ENCODE measurements at regions not wholly inside any gene's neighbourhood (a gene's known extent, or its start where the extent isn't known, plus 50 kb on each side); places are given as distances from the start of the nearest gene placed in this dataset.
"Not testable (repeated sequence)": the region's sequence is repeated elsewhere in the genome, so short reads cannot be mapped to it uniquely, and the experiment has no call there.

DNA sequence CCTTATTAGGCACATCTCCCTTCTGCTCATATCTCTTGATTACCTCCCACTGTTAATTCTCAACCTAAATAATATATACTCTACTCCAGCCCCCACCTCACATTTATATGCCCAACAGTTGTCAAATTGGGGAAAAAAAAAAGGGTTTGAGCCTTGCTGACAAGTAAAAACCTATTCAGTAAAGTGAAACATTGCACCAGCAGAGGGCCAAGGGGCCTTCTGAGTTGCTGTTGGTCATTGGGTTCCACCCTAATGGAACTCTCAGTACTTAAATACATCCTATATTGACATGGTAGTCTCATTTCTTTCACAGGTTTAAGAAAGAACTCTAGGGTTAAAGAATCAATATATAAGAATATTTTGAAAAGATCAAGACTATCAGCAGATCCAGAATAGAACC, 362.2 kb downstream of the SMARCA1 start:
- DNase-seq (ENCODE audit: low read depth), result no peak

DNA sequence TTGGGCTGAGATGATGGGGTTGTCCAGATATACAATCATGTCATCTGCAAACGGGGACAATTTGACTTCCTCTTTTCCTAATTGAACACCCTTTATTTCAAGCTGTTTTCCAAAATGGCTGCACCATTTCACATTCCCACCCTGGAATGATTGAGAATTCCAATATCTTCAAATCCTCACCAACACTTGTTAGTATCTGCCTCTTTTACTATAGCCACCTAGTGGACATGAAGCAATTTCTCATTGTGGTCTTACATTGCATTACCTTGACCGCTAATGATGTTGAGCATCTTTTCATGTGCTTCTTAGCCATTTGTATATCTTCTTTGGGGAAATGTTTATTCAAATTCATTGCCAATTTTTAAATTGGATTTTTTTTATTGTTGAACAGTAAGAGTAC, 364.8 kb downstream of the SMARCA1 start:
- no peak for DNase-seq (ENCODE audit: low read depth)

DNA sequence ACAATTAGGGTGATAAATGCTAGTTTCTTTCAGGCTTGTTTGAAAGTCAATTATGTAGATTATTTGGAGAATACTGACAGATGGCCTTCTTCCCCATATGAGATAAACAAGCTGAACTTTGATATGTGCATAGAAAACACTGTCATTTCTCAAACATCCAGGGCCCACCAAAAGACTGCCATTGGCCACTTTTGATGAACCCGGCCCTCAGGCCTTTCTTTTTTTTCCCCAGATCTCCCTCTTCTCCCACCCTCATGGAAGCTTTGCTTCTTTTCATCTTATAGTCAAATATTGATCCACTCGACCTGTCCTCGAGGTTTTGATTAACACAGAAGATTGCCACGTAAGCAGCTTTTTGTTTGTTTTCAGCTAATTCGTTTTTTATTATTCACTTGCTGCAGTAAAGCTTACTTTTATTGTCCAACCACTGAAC, 377.4 kb downstream of the SMARCA1 start:
- no peak for DNase-seq (ENCODE audit: low read depth)

DNA sequence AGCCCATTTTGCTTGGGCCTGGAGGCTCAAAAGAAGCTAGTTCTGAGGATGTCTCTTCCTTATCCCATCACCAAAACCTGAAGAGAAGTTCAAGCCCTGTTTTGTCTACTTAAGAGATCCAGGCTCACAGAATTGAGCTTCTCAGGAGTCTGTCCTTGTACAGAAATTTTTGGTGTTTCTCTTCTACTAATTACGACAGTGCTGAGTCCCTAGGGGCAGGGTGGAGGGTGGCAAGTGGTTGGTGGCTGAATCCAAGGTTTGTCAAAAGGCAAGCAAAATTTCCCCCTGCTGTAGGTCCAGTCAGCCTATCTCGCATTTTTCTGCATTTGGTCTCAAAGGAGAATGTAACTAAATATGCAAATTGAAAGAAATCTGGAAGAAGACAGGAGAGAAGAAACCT, 377.9 kb downstream of the SMARCA1 start:
- DNase-seq (ENCODE audit: low read depth), result no peak

DNA sequence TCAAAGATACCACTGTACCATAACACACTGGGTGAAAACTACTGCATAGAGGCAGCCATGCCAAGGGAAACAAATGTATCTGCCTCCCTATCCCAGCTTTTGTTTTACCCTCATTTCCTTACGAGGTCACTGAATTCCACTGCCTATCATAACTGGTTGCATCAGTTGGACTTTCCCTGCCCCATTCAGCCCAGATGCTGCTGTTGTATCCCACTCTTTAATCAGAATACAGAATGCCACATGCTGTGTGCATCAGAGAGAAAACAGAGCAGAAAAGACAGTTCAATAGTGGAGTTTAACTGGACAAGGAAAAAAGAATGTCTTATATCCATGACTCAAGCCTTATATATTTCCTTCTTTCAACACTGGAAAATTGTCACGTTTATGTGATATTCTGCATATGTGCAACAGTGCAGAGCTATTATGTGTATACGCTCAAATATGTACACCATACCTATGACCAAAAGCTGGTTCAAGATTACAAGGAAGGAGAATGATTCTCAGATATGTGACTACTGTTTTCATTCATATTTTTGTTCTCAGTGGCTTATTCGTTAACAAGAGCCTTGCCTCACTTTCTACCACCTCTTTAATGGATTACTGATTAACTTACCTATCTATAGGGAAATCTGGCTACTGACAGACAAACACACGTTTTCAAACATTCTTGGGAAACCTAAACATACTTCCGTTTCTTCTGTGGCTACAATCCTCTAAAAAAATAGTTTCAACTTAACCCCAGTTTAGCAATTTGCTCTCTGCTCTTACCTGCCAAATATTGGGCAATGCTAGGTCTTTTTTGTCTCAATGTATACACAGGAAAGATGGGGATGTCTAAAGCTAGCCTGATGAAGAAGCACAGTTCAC, 378.9 kb downstream of the SMARCA1 start:
- no peak for DNase-seq (ENCODE audit: low read depth)

DNA sequence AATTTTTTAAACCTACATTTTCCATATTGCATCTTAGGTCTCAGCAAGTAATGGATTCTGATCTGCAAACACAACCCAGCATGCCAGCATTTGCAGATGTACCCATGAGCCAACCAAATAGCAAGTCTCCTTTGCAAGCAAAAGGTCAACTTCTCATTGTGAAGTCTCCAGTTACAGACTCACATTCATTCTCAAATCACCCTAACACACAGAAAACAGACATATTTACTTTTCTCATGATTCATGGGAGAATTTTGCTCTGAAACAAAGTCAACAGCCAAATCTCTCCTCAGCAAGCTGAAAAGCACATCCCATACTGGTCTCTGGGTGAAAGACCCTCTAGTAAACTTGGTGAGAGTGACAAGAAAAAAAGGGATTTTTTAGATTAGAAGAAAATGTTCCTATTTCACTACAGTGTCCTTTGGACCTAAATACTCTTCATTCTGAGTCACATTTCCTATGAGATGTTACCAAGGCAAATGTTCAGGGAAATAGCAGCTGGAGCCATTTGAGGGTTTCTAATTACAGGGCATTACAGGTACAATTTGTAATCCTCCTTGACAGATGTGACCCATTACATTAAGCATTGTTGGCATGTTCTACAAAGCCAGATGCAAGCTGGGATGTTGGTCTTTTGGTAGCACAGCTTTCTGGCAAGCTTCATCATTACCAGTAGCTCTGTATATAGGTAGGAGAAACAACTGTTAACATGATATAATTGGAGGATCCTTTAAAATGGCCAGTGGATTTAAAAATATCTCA, 383.3 kb downstream of the SMARCA1 start:
- no peak for DNase-seq (ENCODE audit: low read depth)

DNA sequence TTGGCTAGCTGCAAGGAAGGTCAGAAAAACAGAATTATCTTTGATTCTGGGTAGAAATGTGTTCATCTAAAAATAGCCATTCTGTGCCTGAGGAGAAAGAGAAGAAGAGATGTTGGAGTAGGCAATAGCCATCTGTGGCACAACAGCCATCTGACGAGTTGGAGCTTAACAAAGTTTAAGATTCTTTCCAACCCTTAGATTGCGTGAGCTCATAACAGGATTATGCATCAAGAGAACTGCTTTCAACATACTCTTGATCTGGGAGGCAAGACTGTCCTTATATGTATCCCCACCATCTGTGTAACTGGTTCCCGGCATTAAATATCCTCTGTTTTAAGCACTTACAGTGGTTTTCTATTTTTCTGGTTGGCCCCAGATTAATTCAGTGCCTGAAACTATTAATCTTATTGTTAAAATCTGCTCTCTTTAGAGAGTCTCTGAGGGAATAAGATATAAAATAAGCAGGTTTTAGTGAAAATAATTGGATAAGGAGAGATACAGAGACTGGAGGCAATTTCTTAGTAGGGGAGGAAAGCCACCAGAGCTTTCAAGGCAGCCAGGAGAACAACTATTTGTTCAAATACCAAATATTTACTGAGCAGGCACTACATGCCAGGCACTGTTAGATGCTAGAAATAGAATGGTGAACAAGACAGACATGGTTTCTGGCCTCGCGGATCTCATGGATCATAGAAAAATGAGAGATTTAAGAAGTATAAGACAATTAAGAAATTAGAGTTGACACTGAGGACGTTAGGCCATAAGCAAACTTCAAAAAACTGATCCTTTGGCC, 398.0 kb downstream of the SMARCA1 start:
- DNase-seq (ENCODE audit: low read depth), result no peak

DNA sequence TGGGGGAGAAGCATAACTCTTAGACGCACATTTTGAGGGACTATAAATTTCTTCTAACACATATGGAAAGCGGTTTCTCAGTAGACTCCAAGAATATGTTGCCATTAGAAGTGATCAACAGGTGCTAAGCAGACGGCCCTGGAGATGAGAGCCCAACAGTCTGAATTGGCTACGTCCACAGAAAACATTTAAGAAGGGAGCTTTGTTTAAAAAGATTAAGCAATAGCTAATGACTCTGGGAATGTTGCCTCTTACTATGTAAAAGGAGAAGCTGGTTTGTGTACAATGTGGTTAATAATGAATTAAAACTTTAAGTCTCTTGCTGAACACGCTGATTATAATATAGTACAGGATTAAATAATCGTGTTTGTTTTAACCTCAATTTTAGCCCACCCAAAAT, 399.5 kb downstream of the SMARCA1 start:
- DNase-seq (ENCODE audit: low read depth), result no peak

DNA sequence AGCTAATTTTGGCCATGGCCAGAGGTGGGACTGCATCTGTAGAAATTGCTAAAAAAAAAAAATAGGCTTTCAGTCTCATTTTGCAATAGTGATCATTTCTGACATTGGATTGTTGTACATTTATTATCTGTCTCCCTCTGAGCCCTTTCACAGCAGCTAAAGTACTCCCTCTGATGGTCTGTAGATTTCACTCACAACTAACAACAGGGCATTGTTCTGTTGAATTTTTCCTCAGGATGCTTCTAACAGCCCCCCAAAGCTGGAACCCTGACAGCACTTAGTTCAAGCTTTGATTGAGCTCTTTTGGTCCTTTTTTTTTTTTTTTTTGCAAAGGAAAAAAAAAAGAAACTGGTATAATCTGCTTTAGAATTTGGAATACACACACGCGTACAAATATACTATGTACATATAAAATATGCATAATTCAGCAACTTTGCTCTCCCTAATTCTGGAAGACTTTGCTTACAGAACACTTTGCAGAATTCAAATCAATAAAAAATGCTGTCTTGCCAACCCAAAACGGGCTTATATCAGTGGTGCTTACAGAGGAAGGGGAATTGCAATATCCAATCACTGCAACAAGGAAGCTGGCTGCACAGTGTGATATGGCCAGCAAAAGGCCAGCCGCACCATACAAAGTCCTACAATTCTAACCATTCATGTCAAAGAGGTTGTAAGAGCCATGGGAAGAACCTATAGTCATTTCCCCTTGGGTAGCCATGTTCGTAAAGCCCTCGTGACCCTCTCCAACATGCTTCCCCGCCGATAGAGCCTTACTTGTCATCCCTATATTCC, 406.4 kb downstream of the SMARCA1 start:
- no peak for DNase-seq (ENCODE audit: low read depth)

DNA sequence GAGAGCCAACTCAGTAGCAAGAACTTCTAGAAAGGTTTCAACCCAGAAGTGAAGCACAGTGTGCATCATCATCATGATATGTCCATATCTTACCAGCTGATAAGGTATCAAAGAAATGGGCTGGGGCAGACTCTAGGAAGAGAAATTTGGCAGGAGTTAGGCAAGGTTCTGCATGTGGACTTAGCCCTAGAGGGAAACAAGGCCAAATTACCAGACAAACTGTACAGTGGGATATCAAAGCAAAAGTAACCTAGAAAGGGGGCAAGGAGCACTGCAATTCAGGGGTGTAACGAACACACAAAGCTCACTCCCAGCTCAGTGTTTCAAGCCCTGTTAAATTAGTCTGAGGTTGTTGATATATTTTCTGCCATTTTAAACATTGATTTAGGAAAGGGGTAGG, 407.4 kb downstream of the SMARCA1 start:
- DNase-seq (ENCODE audit: low read depth), result no peak

DNA sequence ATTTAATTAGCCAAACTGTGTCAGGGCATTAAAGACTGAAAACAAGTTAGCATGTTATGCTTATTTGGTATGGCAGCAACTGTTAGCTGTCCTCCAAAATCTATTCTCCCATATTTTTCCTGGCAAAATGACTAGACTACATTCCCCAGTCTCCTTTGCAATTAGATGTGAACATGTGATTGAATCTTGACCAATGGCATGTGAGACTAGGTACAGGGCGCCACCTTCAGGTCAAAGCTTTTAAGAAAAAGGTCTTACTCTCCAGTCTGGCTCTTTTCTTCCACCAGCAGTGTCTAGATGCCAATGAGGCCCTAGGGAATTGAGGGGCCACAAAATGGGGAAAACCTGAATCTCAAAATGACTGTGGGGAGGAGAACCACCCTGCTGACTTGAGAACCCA, 408.2 kb downstream of the SMARCA1 start:
- DNase-seq (ENCODE audit: low read depth), result no peak

DNA sequence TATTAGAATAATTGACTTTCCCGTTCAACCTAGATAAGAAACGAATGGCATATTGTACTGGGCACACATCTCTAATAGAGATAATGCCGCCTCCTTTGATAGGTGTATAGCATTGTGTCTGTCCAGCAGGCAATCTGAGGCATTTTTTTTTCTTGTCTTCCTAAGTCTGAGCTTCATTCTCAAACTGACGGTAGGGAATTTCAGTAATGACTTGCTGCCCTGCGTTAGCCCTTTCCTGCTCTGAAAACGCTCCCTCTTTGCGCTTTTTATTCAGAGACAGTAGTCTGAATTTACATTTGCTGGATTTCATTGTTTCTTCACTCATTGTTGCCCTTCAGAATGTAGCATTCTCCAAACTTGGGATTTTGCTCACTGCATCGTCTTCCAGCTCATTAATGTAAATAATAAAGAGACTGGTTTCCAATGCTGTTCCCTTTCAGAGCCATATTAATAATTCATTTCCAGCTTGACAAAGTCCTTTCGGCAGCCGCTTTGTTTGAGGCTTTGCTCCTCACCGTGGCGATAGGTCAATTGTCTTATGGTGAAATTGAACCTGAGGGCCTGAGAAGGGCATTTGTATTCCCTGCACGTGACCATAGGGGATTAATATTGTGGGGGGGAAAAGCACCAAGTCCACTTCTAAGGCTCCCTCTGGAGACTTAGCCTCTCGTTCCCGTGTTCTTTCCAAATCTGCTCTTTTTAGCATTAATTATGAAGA, 412.1 kb downstream of the SMARCA1 start:
- DNase-seq (ENCODE audit: low read depth), result no peak

DNA sequence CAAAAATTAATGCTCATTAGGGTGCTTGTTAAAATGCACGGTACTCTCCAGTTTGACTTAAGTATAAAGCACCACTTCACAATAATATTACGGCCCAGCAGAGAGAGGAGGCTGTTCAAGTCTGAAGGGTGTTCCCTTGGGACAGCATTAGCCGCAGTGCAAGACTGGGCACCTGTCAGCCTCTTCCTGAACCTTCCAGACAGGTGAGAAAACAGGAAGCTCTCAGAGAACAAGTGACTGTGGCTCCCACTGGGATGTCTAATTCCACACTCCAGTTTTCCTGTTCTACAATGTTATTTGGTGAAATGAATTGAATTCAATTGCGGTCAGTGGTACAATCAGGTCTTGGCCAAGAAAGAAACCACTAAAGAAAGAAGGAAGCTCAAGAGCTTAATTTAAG, 414.4 kb downstream of the SMARCA1 start:
- no peak for DNase-seq (ENCODE audit: low read depth)

DNA sequence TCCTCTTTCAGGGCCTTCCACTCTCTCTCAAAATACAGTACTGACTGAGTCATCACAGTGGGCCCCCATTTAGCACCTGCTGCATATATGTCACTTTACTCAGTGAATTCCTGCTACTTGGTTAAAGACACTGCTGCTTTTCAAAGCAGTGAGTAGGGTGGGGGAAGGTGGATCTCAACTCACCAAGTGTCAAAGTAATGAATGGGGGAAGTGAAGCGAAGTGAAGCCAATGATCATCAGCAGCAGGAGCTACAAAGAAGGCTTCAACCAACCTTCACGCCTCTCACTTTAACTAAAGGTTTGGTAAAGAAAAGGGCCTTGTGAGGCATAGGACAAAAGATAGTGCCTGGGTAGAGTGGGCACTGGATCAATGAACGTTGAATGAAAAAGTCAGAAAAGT, 424.1 kb downstream of the SMARCA1 start:
- DNase-seq (ENCODE audit: low read depth), result no peak

DNA sequence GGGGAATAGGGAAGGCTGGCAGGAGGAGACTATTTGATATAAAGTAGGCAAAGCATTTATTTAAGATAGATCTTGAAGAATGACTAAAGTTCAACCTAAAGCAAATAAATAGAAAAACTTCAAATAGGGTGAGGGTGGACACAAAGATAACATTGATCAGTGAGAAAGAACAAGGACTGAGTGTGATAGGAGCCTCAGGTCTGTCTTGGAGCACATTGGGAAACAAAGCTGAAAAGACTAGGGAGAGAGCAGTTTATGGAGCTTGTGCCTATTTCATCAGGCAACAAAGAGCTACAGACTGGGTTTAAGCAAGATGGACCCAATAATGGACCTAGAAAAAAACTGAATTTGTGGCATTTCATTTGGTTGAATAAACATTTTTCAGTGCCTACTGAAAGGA, 425.6 kb downstream of the SMARCA1 start:
- no peak for DNase-seq (ENCODE audit: low read depth)

DNA sequence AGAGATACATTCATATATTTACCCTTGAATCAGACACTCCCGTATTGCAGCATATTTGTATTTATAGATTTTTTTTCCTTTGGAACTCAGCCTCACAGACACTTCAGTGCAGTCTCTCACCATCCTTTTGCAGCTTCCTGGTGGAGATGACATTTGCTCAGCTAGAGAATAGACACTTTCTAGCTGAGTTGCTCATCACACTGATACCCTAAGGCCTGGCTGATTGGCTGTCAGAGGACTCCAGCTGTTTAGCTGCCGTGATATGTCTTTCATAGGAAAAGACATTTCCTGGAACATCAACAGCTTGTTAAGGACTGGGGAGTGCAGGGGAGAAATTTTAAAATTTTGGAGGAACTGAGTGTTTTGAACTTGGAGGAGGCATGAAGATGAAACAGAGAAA, 429.6 kb downstream of the SMARCA1 start:
- DNase-seq (ENCODE audit: low read depth), result no peak

DNA sequence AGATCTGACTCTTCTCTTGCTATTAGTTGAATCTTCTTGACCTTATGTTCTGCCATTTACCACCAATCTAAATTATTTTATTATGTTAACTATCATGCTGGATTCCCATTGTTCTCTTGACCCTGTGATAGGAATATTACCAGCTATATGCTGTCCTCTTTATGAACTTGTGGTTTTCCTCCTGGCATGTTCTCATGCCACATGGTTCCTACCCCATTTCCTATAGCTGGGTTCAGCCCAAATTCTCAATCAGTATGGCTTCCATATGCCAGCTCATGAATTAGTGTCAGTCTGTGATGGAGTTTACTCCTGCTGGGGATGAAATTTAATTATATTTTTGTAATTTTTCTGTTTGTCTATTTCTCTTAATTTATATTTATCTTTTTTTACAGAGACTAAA, 430.5 kb downstream of the SMARCA1 start:
- no peak for DNase-seq (ENCODE audit: low read depth)

DNA sequence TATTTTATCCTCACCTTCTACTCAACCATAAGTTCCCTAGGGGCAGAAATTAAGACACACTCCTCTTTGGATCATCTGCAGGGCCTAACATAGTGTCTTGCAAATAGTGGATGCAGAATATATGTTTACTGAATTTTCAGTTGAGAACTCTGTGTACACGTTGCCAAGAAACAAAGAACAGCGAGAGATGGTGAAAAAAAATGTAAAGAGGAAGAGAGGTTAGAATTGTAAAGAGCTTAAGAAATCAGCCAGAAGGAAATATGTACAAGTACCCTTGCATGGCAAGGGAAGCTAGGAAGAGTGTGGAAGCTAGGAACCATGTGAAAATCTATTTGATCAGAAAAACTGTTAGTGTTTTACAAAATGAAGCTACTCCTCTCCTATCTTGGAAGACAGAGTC, 431.0 kb downstream of the SMARCA1 start:
- DNase-seq (ENCODE audit: low read depth), result no peak

DNA sequence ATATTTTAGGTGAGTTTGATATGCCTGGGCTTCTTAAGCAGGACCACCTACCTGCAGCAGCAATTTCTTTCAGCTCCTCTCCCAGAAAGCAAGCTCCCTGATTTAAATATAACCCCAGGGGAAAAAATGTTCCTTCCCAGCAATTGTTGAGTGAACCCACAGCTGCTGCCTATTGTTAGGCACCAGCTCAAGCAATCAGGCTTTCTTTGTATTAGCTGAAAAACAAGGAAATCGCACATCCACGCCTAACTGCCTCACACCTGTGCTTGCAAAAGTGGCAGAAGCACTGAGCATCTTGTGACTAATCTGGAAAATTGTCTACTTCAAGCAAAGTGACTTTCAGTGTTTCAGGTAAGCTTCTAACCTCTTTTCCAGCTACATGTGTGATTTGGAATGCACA, 432.2 kb downstream of the SMARCA1 start:
- no peak for DNase-seq (ENCODE audit: low read depth)

DNA sequence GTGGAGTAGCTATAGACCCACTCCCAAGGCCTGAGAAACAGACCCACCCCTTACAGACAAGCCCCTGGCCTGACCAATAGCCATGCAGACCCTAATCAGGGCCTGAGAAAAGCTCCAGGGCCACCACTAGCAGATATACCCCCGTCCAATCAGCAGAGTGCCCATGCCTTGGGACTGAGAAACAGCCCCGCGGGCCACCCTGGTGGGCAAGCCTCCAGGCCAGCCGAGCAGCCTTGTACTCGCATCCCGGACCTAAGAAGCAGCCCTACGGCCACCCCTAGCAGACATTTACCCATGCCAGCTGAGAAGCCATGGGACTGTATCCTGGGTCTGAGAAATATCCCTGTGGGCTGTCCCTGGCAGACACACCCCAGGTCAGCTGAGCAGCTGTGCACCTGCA, 436.5 kb downstream of the SMARCA1 start:
- DNase-seq (ENCODE audit: low read depth), result no peak

DNA sequence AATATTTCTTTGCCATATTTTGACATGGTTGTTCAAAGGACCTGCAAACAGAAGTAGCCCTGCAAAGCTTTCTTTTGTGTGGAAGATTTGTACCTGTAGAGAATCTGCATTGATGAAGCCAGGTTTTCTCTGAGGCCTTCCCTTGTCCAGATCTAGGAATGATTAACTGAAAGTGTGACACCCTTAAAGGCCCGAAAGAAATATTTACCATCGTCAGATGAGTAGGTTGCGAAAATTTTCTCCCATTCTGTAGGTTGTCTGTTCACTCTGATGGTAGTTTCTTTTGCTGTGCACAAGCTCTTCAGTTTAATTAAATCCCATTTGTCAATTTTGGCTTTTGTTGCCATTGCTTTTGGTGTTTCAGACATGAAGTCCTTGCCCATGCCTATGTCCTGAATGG, 439.0 kb downstream of the SMARCA1 start:
- DNase-seq (ENCODE audit: low read depth), result not testable (repeated sequence)

Data from stromal cell of bone marrow (primary cell).